Panc1 (cell line): ENCODE measurements at regions not wholly inside any gene's neighbourhood (a gene's known extent, or its start where the extent isn't known, plus 50 kb on each side); places are given as distances from the start of the nearest gene placed in this dataset.

ENCODE experiments used
- CTCF ChIP-seq: fragments of 450-650 bp; IDR thresholded peaks from 2 replicates; pipeline ENCODE4 v1.5.1; 2017; ENCODE audit warnings: mild to moderate bottlenecking
- POLR2AphosphoS5 ChIP-seq: IDR thresholded peaks from 2 replicates; pipeline ENCODE4 v1.6.1; 2012; ENCODE audit warnings: mild to moderate bottlenecking, low read depth, low read length, moderate library complexity
- SIN3A ChIP-seq: IDR thresholded peaks from 2 replicates; pipeline ENCODE4 v1.6.1; 2012; ENCODE audit warnings: low read depth, mild to moderate bottlenecking, low read length, moderate library complexity, borderline replicate concordance; ENCODE audit not compliant: insufficient read depth
- TCF7L2 ChIP-seq: IDR thresholded peaks from 2 replicates; pipeline ENCODE4 v1.6.1; 2011; ENCODE audit warnings: mild to moderate bottlenecking, low read depth, low read length, inconsistent platforms

DNA sequence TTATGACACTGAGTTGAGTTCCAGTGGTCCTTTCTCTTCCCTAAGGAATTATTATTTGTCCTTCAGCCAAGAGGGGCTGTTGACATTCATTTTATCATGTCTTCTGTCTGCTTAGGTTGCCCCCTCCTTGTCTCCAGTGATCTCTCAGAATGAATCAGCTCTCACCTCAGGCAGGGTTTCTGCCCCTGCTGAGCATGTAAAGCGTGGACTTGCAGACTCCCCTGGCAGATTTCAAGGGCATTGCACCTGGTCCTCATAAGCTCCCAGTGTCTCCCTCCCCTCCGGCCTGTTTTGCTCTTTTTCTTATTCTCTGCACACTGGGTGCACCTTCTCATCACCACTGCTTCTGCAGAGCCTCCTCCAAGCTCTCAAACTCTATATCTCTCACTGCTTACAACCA is 188.4 kb downstream of the KCNS3 start:
- no peak for TF ChIP-seq CTCF
- TF ChIP-seq TCF7L2 = no peak
- no peak for TF ChIP-seq POLR2AphosphoS5
- TF ChIP-seq SIN3A = no peak
